ENCODE measurements at regions not wholly inside any gene's neighbourhood (a gene's known extent, or its start where the extent isn't known, plus 50 kb on each side); places are given as distances from the start of the nearest gene placed in this dataset.

- Histone ChIP-seq H3K36me3 (no peaks in the 10 kb centered on the region), H3K4me3 (no peak overlapping the region), H3K27ac (peak overlapping the region in 3 of 12 donors; percentile 11 to 60 (median 22)), H3K4me1 (peaks cover 0 to 26% (median 11%) of the 10 kb centered on the region in 12 donors), H3K27me3 (no peaks in the 10 kb centered on the region), H3K9me3 (peaks cover 0 to 20% (median 2%) of the 10 kb centered on the region in 12 donors)
- TF ChIP-seq CTCF (IDR thresholded peaks at IDR 0.05), result no peak
- TF ChIP-seq POLR2A (IDR thresholded peaks at IDR 0.05), result no peak
- DNase-seq (no peak), ATAC-seq (peak in 3 of 4 donors; percentile 43 to 60 (median 50))
- WGBS, 4 donors, result 13 to 44% (median 28%) methylated on average over 1 of the region's 1 CpG
- intact Hi-C loops (cut with DNase I), result no loop called here
Observed at GRCh38 chr14:31988244-31988643, 88.9 kb upstream of the ARHGAP5 start.

GRCh38 chr14:31990183-31990857 lies 86.8 kb upstream of the ARHGAP5 start:
- Histone ChIP-seq H3K4me3 (no peak overlapping the region), H3K27ac (peak overlapping the region in 5 of 12 donors; percentile 0 to 51 (median 28)), H3K4me1 (peaks cover 0 to 45% (median 16%) of the 10 kb centered on the region in 12 donors), H3K9me3 (peaks cover 0 to 15% (median 2%) of the 10 kb centered on the region in 12 donors), H3K27me3 (no peaks in the 10 kb centered on the region), H3K36me3 (no peaks in the 10 kb centered on the region)
- WGBS, 4 donors, result 62 to 73% (median 70%) methylated on average over 6 of the region's 6 CpGs
- ATAC-seq (peak in 1 of 4 donors; percentile 19), DNase-seq (no peak)
- intact Hi-C loops (cut with DNase I), result loop anchor here in 1 of 10 donors (10.0 kb wide), 1 partner anchor 84 kb away; the partner anchor contains the start of gene ARHGAP5
- TF ChIP-seq CTCF (IDR thresholded peaks at IDR 0.05) (no peak), POLR2A (IDR thresholded peaks at IDR 0.05) (no peak)

DNA sequence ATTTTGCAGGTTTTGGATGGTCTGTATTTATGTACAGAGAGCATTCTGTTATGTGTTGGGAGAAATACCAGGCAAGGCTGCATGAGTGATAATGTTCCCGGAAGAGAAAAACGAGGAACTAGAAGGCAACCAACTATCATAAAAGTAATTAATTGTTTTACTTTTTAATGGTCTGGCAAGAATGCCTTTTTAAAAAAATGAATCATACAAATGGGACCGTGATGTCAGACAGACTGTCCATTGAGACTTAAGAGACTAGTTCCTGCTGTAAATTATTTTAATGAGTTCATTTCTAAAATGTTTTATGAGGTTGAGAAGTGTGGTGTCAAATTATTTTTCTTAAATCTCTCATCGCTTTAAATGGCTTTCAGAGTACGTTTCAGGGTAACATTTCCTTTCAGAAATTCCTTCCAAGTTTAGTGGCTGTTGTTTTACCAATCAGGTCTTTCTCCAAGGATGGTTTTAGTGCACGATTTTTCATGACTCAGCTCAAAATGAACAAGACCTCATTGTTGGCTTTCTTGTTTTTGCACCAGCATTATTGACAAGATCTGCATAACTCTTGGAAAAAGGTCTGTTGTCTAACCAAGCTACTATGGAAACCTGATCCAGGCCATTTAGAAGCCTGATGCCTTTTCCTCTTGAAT lies 86.1 kb upstream of the ARHGAP5 start:
- TF ChIP-seq POLR2A (IDR thresholded peaks at IDR 0.05) (no peak), CTCF (IDR thresholded peaks at IDR 0.05) (no peak)
- no peak overlapping the region for H3K4me3 ChIP-seq
- ATAC-seq (no peak), DNase-seq (no peak)
- peaks cover 0 to 8% (median 1%) of the 10 kb centered on the region in 12 donors for H3K9me3 ChIP-seq
- intact Hi-C loops (cut with DNase I), result loop anchor here in 1 of 10 donors (10.0 kb wide), 1 partner anchor 84 kb away; the partner anchor contains the start of gene ARHGAP5
- peak overlapping the region in 5 of 12 donors; percentile 0 to 51 (median 33) for H3K27ac ChIP-seq
- no peaks in the 10 kb centered on the region for H3K36me3 ChIP-seq
- peaks cover 0 to 47% (median 16%) of the 10 kb centered on the region in 12 donors for H3K4me1 ChIP-seq
- 57 to 64% (median 60%) methylated on average over 6 of the region's 6 CpGs for WGBS, 4 donors
- no peaks in the 10 kb centered on the region for H3K27me3 ChIP-seq

- H3K27ac ChIP-seq, result peak overlapping the region in 2 of 12 donors; percentile 33 to 51
- 56 to 87% (median 81%) methylated on average over 1 of the region's 1 CpG for WGBS, 4 donors
- H3K36me3 ChIP-seq, result no peaks in the 10 kb centered on the region
- no peak for ATAC-seq
- no peak for DNase-seq
- TF ChIP-seq CTCF (IDR thresholded peaks at IDR 0.05), result no peak
- TF ChIP-seq POLR2A (IDR thresholded peaks at IDR 0.05), result no peak
- H3K9me3 ChIP-seq, result no peaks in the 10 kb centered on the region
- peaks cover 0 to 52% (median 16%) of the 10 kb centered on the region in 12 donors for H3K4me1 ChIP-seq
- no peak overlapping the region for H3K4me3 ChIP-seq
- intact Hi-C loops (cut with DNase I), result loop anchor here in 1 of 10 donors (10.0 kb wide), 1 partner anchor 83 kb away; the partner anchor contains the start of gene ARHGAP5
- no peaks in the 10 kb centered on the region for H3K27me3 ChIP-seq
Observed at GRCh38 chr14:31992011-31992447, 85.1 kb upstream of the ARHGAP5 start.

All from heart left ventricle (tissue), 16 donors.